Gastrocnemius medialis (tissue), 4 donors: ENCODE measurements at regions not wholly inside any gene's neighbourhood (a gene's known extent, or its start where the extent isn't known, plus 50 kb on each side); places are given as distances from the start of the nearest gene placed in this dataset.

Source experiments
- CTCF ChIP-seq, 5 experiments: fragments of 450-650 bp in 3 of 5; fragments of 200-600 bp in 2 of 5; sonication (generic) in 2 of 5; IDR thresholded peaks in 4 of 5; conservative IDR thresholded peaks in 1 of 5; 1 replicate in 4 of 5; 2 replicates in 1 of 5; pipeline ENCODE4 v1.5.1; 2016 to 2019; ENCODE audit warnings: antibody characterized with exemption in 5 of 5, mild to moderate bottlenecking in 3 of 5, moderate library complexity in 3 of 5
- POLR2A ChIP-seq, 2 donors: fragments of 450-650 bp; IDR thresholded peaks; one replicate each; pipeline ENCODE4 v1.6.1; 2017; ENCODE audit warnings: antibody characterized with exemption in 2 of 2, mild to moderate bottlenecking in 2 of 2, moderate library complexity in 2 of 2

DNA sequence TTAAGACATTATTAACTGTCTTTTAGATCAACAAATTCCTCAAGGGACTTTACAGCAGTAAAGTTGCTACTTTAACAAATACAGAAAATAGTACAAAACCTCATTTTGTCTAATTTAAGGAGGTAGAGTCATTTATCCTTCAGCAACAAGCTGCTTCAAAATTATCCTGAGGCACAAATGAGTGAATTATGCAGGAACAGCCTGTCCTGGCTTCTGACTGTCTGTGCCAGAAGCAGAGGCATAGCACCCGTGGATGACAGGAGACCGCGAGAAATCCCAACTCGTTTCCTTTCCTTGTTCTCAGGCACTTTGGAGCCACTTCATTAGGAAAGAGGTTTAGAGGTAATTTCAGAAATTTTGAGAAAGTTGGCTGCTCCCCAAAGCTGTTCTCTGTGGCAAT lies 549.2 kb upstream of the BTBD3 start:
- TF ChIP-seq CTCF (IDR thresholded peaks at IDR 0.05 in 4 of 5, conservative IDR thresholded peaks at IDR 0.05 in 1 of 5) (no peak), POLR2A (IDR thresholded peaks at IDR 0.05) (no peak)
